Right lobe of liver (tissue), 4 donors: ENCODE measurements at regions not wholly inside any gene's neighbourhood (a gene's known extent, or its start where the extent isn't known, plus 50 kb on each side); places are given as distances from the start of the nearest gene placed in this dataset.

Source experiments
- CTCF ChIP-seq, 4 donors: fragments of 200-600 bp in 3 of 4; fragments of 450-650 bp in 1 of 4; IDR thresholded peaks; one replicate each; pipeline versions ENCODE4 v1.5.1 to v1.8.0; 2016 to 2022; ENCODE audit warnings: antibody characterized with exemption in 4 of 4, mild to moderate bottlenecking in 2 of 4
- POLR2A ChIP-seq: fragments of 450-650 bp; IDR thresholded peaks from one replicate; pipeline ENCODE4 v1.6.1; 2017; ENCODE audit warnings: antibody characterized with exemption, mild to moderate bottlenecking
- donor health status: DM: no; HTN: no; CAD: no.
- donor health status: DM: no; HTN: no; CAD: no.
- donor health status: DM: no; HTN: yes; CAD: no.

DNA sequence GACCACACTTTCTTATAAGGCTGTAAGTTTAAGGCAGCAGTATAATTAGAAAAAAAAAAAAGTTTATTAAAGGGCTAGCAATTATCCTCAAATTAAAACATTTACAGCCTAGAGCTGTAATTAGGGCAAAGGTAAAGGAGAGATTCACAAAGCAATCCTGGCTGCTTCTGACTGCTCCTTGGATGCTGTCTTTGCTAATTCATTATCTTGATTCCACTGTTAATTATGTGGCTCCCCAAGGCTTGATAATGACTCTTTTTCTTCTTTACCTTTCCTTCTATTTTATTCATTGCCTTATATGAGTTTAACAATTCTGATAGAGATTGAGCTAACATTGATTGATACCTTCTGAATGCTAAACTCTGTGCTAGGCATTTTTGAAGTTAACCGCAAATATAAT is 476.5 kb downstream of the DTWD2 start:
- TF ChIP-seq POLR2A (no peak), CTCF (IDR thresholded peaks at IDR 0.05) (no peak)
